A673 (cell line): ENCODE measurements at regions not wholly inside any gene's neighbourhood (a gene's known extent, or its start where the extent isn't known, plus 50 kb on each side); places are given as distances from the start of the nearest gene placed in this dataset.

Source experiments
- BruUV-seq: library from RNA; stranded (reverse); fragments of 400-500 nt; replicated peaks from 2 replicates; lab custom pipeline; 2021; lab: Mats Ljungman, UMichigan
- CTCF ChIA-PET: fragments of 300-600 bp; sonication (Branson Sonifier 250); formaldehyde crosslinking; loops from one replicate; lab custom pipeline; 2022; ENCODE audit warnings: antibody characterized with exemption; lab: Charles Lee
- POLR2A ChIA-PET: fragments of 300-600 bp; sonication (Branson Sonifier 250); formaldehyde crosslinking; loops from one replicate; lab custom pipeline; 2022; ENCODE audit warnings: antibody characterized with exemption; ENCODE audit not compliant: low non-redundant PET; lab: Charles Lee
- DNase-seq: peaks from one replicate; pipeline ENCODE4 v3.0.0-alpha.2; 2015; ENCODE audit warnings: low spot score
- H3K27ac ChIP-seq: fragments of 200-600 bp; sonication (generic); 2 replicates; pipeline ENCODE4 v1.5.1; 2016; ENCODE audit warnings: mixed run types, low read depth, mild to moderate bottlenecking, mixed read lengths, antibody characterized with exemption, low read length; ENCODE audit not compliant: poor library complexity, severe bottlenecking
- H3K27me3 ChIP-seq: fragments of 200-600 bp; sonication (generic); replicated peaks from 2 replicates; pipeline ENCODE4 v1.6.1; 2017; ENCODE audit warnings: mixed run types, low read depth, mild to moderate bottlenecking, mixed read lengths, antibody characterized with exemption, low read length; ENCODE audit not compliant: insufficient read depth, poor library complexity
- H3K36me3 ChIP-seq: fragments of 200-600 bp; sonication (generic); 2 replicates; pipeline ENCODE4 v1.6.1; 2016; ENCODE audit warnings: mixed run types, mild to moderate bottlenecking, mixed read lengths, antibody characterized with exemption, low read length; ENCODE audit not compliant: insufficient read depth, poor library complexity, severe bottlenecking
- H3K4me1 ChIP-seq: fragments of 200-600 bp; sonication (generic); 2 replicates; pipeline ENCODE4 v1.6.1; 2017; ENCODE audit warnings: mixed run types, mild to moderate bottlenecking, mixed read lengths, antibody characterized with exemption, low read length; ENCODE audit not compliant: insufficient read depth, poor library complexity, severe bottlenecking
- H3K4me3 ChIP-seq: fragments of 200-600 bp; sonication (generic); 2 replicates; pipeline ENCODE4 v1.5.1; 2016; ENCODE audit warnings: low read depth, mixed run types, mild to moderate bottlenecking, mixed read lengths, low read length; ENCODE audit not compliant: poor library complexity, severe bottlenecking
- H3K9me3 ChIP-seq: fragments of 200-600 bp; sonication (generic); 2 replicates; pipeline ENCODE4 v1.6.1; 2016; ENCODE audit warnings: mixed run types, low read depth, mild to moderate bottlenecking, mixed read lengths, antibody characterized with exemption, low read length; ENCODE audit not compliant: poor library complexity, severe bottlenecking
- CTCF ChIP-seq: fragments of 300-800, 200-600 bp; sonication (generic); conservative IDR thresholded peaks from 2 replicates; pipeline ENCODE4 v1.5.1; 2017; ENCODE audit warnings: low read depth, mild to moderate bottlenecking, antibody characterized with exemption, low read length, moderate library complexity, mixed read lengths
- EZH2 ChIP-seq: fragments of 200-600 bp; sonication (generic); IDR thresholded peaks from 2 replicates; pipeline ENCODE4 v1.6.1; 2017; ENCODE audit warnings: borderline replicate concordance, low read depth, mild to moderate bottlenecking, mixed read lengths, antibody characterized with exemption, low read length; ENCODE audit not compliant: poor library complexity, severe bottlenecking
- intact Hi-C: fragments of 100-400 bp; cut with micrococcal nuclease; formaldehyde crosslinking; loops from one replicate; pipeline ENCODE4 v1.10.0; 2022; ENCODE audit not compliant: unreplicated experiment

GRCh38 chr2:120912101-120912985, 176.7 kb downstream of the GLI2 start:
- no peak for DNase-seq
- H3K9me3 ChIP-seq: no peaks in the 10 kb centered on the region
- no peak overlapping the region for H3K4me3 ChIP-seq
- CTCF ChIA-PET: no interaction called here
- intact Hi-C loops: no loop called here
- no TSS peak for BruUV-seq
- H3K36me3 ChIP-seq: no peaks in the 10 kb centered on the region
- H3K4me1 ChIP-seq: peaks cover 12% of the 10 kb centered on the region
- POLR2A ChIA-PET: no interaction called here
- H3K27me3 ChIP-seq: no peaks in the 10 kb centered on the region
- TF ChIP-seq CTCF (no peak), EZH2 (no peak)
- H3K27ac ChIP-seq: no peak overlapping the region

GRCh38 chr2:120913972-120914838, 178.5 kb downstream of the GLI2 start:
- Histone ChIP-seq H3K36me3 (no peaks in the 10 kb centered on the region), H3K27me3 (no peaks in the 10 kb centered on the region), H3K4me1 (peaks cover 12% of the 10 kb centered on the region), H3K27ac (no peak overlapping the region), H3K9me3 (no peaks in the 10 kb centered on the region), H3K4me3 (no peak overlapping the region)
- no TSS peak for BruUV-seq
- TF ChIP-seq CTCF: no peak
- TF ChIP-seq EZH2: no peak
- CTCF ChIA-PET: no interaction called here
- POLR2A ChIA-PET: no interaction called here
- DNase-seq: no peak
- intact Hi-C loops: no loop called here

- ChIA-PET CTCF (no interaction called here), POLR2A (no interaction called here)
- peak; percentile 22 for DNase-seq
- no TSS peak for BruUV-seq
- Histone ChIP-seq H3K27ac (no peak overlapping the region), H3K27me3 (no peaks in the 10 kb centered on the region), H3K36me3 (no peaks in the 10 kb centered on the region), H3K4me3 (no peak overlapping the region), H3K4me1 (peaks cover 12% of the 10 kb centered on the region), H3K9me3 (no peaks in the 10 kb centered on the region)
- TF ChIP-seq CTCF (no peak), EZH2 (no peak)
- intact Hi-C loops: no loop called here
Measured at GRCh38 chr2:120914839-120915521, 179.3 kb downstream of the GLI2 start.
